GM04503 (cell line): ENCODE measurements at regions not wholly inside any gene's neighbourhood (a gene's known extent, or its start where the extent isn't known, plus 50 kb on each side); places are given as distances from the start of the nearest gene placed in this dataset.

ENCODE experiments used
- DNase-seq: peaks from one replicate; pipeline ENCODE4 v3.0.0-alpha.2; 2012; ENCODE audit warnings: low read depth

DNA sequence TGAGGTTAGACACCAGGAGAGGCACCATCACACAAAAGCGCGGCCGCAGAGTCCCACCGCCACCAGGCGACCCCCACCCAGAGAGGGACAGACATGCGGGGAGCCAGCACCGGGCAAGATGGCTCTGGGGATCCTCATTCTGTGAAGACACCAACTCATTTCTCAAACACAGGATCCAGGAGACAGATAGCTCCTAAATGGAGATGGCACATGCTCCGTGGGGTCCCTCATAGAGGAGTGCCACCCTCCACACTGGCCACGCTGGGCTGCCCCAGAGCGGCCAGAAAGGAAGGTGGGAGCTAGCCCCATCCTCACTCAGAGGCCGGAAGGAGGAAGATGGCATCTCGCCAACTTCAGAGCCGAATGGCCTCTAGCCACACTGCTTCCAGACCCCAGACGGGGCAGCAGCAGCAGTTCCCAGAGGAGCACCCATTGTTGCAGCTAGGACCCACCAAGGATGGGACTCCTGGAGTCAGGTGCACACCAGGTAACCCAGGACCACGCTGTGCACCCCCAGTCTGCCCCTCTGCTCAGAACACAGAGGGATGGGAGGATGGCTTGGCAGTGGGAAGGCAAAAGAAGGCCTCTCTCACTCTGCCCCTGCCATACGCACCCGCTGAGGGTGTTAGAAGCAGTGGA, 78.6 kb downstream of the ZIC5 start:
- no peak for DNase-seq

DNA sequence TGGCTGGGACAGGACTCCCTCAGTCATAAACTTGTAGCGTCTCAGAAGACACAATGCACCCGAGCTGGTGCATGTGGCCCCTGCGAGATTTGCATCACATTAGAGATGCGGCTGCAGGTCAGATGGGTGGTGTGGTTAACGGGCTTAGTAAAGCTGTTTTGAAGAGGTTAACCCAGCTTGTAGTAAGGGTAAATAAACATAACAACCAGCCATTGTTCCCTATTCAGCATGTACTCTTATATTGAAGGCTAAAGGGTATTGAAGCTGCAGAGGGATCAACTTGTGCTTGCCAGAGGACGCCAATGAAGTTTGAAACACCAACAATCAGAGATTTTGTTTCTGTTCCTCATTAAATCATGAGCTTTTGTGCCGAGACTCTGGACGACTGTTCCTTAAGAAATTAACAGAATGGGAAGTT, 79.4 kb downstream of the ZIC5 start:
- DNase-seq, result no peak

- DNase-seq, result no peak
Observed at GRCh38 chr13:99886706-99887105, 84.9 kb downstream of the ZIC5 start.

DNA sequence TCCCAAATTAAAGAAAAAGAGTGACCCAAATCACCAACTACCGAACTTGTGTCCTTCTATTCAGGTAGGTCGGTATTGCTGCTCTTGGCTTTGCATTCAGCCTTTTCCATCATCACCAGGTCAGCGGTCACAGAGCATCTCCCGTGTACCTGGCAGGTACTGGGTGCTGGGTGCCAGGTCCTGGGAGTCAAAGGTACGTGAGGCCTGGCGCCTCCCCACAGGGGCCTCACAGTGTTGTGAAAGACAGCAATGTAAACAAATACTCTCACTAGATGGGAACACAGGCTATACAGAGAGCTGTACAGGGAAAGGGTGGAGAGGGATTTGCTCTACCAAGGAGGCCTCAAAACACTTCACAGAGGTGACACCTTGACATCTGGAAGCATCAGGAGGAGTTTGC, 86.7 kb downstream of the ZIC5 start:
- no peak for DNase-seq

DNA sequence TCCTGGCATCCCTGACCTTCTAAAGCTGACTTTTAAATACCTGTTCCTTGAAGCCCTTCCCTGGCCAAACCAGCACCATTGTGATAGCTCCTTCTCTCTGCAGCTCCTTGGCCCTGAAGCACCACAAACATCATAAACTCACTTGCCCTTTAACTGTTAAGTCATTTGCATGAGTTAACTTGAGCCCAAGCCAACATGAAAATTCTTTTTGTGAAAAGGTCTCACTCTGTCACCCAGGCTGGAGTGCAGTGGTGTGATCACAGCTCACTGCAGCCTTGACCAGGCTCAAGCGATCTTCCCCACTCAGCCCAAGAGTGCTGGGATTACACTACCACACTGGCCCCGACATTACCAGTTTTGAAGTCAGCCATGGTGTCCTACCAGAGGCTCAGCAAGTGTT, 87.8 kb downstream of the ZIC5 start:
- no peak for DNase-seq

DNA sequence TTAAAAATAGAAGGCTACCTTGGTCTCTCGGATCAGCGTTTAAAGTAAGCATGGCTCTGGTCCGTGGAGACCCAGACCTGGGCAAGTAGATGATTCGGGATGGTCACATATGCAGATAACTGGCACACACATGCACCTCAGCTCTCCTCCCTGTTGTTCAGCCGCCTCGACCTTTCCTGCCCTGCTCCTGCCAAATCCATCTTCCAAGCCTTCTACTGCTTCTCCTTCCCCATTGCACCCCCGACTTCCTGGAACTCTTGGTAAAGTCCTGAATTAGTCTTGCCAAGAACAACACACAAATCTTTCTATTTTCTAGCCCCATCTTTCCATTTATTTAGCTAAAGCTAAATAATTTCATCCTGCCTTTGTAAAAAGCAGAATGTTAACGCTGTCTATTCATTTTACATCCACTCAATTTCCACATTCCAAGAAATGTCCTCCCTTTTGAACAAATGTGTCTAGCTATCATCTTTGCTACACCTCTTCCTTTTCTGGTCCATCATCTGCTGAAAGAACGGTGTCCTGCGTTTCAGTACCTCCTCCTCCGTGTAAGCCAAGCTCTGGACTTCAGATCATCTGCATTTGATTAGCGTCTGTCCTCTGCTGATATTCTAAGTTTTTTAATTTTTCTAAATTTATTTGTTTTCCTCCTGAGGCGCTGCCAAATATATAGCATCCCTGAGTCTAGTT, 92.5 kb downstream of the ZIC5 start:
- no peak for DNase-seq

DNA sequence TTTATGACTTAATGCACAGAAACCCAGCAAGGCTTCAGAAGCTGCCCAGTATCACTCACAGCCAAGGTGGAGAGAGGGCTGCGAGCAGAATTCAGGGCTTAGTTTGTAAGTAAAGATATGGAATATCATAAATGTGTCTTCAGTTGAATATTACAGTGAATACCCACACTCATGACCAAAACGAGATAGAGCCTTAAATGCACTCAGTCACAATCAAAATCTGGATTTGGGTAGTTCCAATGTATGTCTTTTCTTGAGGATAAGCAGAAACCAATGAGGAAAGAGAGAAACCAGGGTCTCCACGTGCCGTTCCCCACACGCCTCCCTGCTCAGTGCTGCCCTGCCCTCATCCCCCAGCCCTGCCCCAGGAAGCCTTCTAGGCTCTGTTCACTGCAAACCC, 94.9 kb downstream of the ZIC5 start:
- no peak for DNase-seq

DNA sequence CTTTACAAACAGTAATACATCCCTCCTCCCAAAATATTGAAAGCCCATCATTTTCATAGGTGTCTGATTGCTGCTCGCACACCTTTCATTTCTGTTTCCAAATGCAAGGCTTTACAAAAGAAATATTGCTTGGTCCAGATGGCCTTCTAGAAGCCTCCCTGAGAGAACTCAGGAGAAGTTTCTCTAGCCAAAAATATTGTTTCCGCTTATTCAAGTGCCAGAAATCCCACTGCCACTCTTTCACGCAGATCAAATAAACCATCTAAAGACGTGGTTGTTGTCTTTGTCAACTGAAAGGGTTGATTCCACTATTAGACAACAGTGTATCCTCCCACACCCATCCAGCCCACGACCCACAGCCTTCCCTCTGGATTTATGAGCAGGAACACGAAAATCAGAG, 96.2 kb downstream of the ZIC5 start:
- DNase-seq, result no peak

GRCh38 chr13:99873832-99874430, 97.6 kb downstream of the ZIC5 start:
- no peak for DNase-seq

- DNase-seq, result no peak
Observed at GRCh38 chr13:99873141-99873540, 98.4 kb downstream of the ZIC5 start.

- DNase-seq, result no peak
Observed at GRCh38 chr13:99871249-99871898, 100.2 kb downstream of the ZIC5 start.

GRCh38 chr13:99870541-99870940, 101.0 kb downstream of the ZIC5 start:
- no peak for DNase-seq

DNA sequence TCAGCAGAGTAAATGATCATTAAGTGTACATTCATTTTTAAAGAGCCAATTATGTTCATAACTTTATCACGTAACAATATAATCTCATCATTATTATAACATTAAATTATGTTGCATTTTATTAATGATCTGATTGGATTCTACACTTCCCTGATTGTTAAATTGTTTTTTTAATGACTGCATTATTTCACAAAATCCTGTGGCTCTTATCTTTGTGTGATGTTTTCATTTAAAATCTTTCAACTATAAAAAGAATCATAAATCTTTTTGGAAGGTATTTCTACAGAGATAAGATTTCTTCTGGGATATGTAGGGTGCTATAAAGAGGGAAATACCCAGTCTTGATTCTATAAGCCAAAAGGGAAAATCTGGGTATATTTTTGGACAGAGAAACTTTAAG, 101.7 kb downstream of the ZIC5 start:
- no peak for DNase-seq

- no peak for DNase-seq
Observed at GRCh38 chr13:99868767-99869166, 102.8 kb downstream of the ZIC5 start.

DNA sequence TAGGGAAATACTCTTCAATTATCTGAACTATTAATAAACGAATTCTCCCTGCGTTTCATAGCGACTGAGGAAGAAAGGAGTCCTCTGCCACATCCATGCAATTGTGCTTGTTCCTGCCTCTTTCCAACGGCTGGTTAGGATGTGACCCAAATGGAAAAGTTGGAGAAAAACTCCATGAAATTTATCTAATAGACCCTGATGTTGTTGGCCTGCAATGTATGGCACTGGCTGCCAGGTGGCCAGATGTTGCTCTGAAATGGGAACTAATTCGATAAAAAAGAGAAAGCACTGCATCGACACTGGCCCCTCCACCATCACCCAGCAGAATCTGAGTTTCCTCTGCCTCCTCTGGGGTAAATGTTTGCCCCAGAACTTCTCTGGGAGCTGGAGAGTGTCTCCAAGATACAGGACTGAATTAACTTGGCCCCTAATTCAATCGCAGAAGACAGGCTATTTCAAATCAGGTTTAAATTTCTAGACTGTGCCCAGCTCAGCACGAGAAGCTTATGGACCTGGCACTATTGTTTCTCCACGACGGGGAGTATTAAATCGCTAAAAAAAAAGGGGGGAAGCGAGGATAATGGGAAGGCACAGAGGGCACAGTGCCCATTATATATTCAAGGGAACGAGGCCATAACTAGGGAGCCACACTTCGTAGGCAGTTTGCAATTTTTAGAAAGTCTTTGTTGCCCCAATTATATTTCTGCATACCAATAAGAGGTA, 103.9 kb downstream of the ZIC5 start:
- DNase-seq, result no peak

DNA sequence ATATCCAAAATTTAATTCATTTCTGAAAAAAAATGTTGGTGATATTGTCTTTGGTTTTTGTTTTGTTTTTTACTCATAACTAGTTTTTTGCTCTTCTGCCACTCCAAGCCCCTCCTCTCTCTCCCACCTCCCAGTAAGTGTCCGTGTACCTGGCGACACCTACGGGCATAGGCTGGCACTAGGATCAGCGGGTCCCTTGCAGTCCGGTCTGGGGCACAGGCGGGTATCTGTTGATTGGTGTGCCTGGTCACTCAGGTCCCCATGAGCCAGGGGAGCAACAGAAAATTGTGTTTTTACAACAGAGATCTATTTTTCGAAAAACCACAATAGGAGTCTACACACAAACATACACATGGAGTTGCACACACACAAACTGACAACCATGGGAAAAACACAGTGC, 104.8 kb downstream of the ZIC5 start:
- no peak for DNase-seq

GRCh38 chr13:99865420-99865930, 106.1 kb downstream of the ZIC5 start:
- DNase-seq, result no peak

DNA sequence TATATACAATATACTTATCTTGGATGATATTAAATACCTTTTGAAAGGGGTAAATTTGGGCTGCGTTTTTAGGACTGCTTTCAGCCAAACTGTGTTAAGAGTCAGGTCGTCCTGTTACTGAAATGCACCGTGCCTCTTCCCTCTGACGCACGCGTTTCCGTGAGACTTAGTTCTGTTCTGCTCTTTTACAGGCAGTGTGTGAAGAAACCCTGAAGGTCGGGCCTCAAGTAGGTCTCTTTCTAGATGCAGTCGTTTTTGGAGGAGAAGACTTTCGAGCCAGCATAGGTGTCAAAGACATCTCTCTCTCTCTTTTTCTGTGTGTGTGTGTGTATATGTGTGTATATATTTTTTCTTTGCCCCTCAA, 107.0 kb downstream of the ZIC5 start:
- DNase-seq, result no peak

- DNase-seq, result no peak
Observed at GRCh38 chr13:99863789-99864626, 107.6 kb downstream of the ZIC5 start.

DNA sequence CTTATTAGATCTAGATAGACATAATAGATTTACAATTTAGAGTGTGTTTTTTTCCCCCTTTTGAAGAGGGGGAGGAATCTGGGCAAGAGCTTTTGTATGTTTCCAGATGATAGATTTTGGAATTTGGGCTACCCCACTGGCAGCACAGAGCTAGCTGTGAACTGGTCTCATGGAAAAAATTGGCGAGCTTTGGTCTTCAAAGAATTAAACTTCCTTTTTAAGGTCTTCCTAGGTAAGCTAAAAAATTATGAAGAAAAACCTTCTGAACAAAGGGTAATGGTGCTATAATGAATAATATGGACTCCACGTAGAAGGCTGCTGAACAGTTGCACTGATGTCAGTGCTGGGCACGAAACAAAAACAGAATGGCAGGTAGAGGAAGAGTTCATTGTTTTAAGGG, 109.3 kb downstream of the ZIC5 start:
- no peak for DNase-seq

- no peak for DNase-seq
Observed at GRCh38 chr13:99861771-99862170, 109.8 kb downstream of the ZIC5 start.
